ENCODE measurements at regions not wholly inside any gene's neighbourhood (a gene's known extent, or its start where the extent isn't known, plus 50 kb on each side); places are given as distances from the start of the nearest gene placed in this dataset.
A peak's percentile ranks its signal among the peaks of the same experiment; 100 is the strongest.

DNA sequence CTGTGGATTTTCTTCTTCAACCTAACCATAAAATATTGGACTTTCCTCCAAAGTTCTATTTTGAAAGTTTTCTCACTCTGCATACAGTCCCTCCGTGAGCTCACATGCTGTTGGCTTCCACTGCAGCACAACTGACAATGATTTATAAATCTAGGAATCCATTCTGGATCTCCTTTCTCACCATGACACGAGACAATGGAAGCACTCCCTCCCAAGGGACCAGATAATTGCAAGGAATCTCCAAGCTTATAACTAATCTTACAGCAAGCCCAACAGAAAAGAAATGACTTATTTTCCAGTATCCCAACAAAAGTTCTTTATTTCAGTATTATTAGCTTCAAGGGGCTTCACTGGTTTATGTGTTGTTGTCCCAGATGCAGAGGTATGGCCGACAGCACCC, 729.0 kb downstream of the RFPL4B start:
- TF ChIP-seq ZFP36 (IDR thresholded peaks at IDR 0.05; ENCODE audit: borderline replicate concordance, partially characterized antibody) (no peak), NR3C1 (IDR thresholded peaks at IDR 0.05) (no peak), HOXB5 (CRISPR knock-in tag; IDR thresholded peaks at IDR 0.05) (no peak), JUNB (IDR thresholded peaks at IDR 0.05) (no peak), POLR2AphosphoS2 (conservative IDR thresholded peaks at IDR 0.05; ENCODE audit: low read length) (no peak), PHF8 (IDR thresholded peaks at IDR 0.05; ENCODE audit: borderline replicate concordance, low read depth) (no peak), ZSCAN20 (CRISPR knock-in tag; IDR thresholded peaks at IDR 0.05) (no peak), JUN (IDR thresholded peaks at IDR 0.05) (no peak)
- TF ChIP-seq, protein P1, sequence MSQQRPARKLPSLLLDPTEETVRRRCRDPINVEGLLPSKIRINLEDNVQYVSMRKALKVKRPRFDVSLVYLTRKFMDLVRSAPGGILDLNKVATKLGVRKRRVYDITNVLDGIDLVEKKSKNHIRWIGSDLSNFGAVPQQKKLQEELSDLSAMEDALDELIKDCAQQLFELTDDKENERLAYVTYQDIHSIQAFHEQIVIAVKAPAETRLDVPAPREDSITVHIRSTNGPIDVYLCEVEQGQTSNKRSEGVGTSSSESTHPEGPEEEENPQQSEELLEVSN (IDR thresholded peaks at IDR 0.05; ENCODE audit: borderline replicate concordance, low read depth), result no peak
- TF ChIP-seq, protein P2, sequence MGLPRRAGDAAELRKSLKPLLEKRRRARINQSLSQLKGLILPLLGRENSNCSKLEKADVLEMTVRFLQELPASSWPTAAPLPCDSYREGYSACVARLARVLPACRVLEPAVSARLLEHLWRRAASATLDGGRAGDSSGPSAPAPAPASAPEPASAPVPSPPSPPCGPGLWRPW (IDR thresholded peaks at IDR 0.05), result no peak
- FAIRE-seq (no peak), ATAC-seq (no peak), DNase-seq (ENCODE audit: low read depth in 1 of 2, low spot score in 1 of 2) (no peak)
- H3K4me2 ChIP-seq, result no peak overlapping the region
- ChIA-PET POLR2A (no interaction called here), CTCF (interaction anchor here (0.6 kb wide), 1 partner anchor 9 kb away, joined by 3 read pairs; no protein-coding TSS in a partner anchor)
- H3K9me3 ChIP-seq, result no peaks in the 10 kb centered on the region
- peaks cover 9% of the 10 kb centered on the region; the same call in 2 of the 3 replicates for H3K4me1 ChIP-seq
- no peak overlapping the region for H3K4me3 ChIP-seq
- no peak overlapping the region for H3K27ac ChIP-seq
- WGBS (ENCODE audit: missing lambda C conversion rate), result 58% methylated on average over 3 of the region's 3 CpGs

DNA sequence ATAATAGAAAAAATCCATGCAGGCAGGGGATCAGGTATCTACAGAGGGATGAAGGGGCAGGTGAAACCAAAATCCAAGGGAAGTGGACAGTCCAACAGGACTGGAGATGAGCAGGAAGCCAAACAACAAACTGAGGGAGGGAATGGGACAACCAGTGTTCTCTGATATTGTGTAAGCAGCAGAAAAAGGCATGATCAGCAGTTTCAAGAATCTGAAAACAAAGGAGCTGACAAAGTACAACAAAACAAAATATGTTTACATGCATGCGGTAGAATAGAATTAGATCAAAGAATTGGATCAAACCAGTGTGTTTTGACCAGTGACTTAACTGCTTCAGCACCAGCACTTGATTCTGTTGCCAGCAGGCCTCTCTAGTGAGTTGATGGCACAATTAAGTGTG, 729.7 kb downstream of the RFPL4B start:
- ATAC-seq (no peak), FAIRE-seq (no peak), DNase-seq (ENCODE audit: low read depth in 1 of 2, low spot score in 1 of 2) (no peak)
- Histone ChIP-seq H3K9me3 (no peaks in the 10 kb centered on the region), H3K27ac (no peak overlapping the region), H3K4me2 (no peak overlapping the region), H3K4me3 (no peak overlapping the region), H3K4me1 (peaks cover 9% of the 10 kb centered on the region; the same call in 2 of the 3 replicates)
- CTCF ChIA-PET, result no interaction called here
- POLR2A ChIA-PET, result no interaction called here
- TF ChIP-seq MAFK (IDR thresholded peaks at IDR 0.05; ENCODE audit: partially characterized antibody) (peak; percentile 66), POLR2AphosphoS2 (conservative IDR thresholded peaks at IDR 0.05; ENCODE audit: low read length) (no peak), SREBF2 (IDR thresholded peaks at IDR 0.05) (no peak), JUNB (IDR thresholded peaks at IDR 0.05) (no peak)
- TF ChIP-seq, protein P3, sequence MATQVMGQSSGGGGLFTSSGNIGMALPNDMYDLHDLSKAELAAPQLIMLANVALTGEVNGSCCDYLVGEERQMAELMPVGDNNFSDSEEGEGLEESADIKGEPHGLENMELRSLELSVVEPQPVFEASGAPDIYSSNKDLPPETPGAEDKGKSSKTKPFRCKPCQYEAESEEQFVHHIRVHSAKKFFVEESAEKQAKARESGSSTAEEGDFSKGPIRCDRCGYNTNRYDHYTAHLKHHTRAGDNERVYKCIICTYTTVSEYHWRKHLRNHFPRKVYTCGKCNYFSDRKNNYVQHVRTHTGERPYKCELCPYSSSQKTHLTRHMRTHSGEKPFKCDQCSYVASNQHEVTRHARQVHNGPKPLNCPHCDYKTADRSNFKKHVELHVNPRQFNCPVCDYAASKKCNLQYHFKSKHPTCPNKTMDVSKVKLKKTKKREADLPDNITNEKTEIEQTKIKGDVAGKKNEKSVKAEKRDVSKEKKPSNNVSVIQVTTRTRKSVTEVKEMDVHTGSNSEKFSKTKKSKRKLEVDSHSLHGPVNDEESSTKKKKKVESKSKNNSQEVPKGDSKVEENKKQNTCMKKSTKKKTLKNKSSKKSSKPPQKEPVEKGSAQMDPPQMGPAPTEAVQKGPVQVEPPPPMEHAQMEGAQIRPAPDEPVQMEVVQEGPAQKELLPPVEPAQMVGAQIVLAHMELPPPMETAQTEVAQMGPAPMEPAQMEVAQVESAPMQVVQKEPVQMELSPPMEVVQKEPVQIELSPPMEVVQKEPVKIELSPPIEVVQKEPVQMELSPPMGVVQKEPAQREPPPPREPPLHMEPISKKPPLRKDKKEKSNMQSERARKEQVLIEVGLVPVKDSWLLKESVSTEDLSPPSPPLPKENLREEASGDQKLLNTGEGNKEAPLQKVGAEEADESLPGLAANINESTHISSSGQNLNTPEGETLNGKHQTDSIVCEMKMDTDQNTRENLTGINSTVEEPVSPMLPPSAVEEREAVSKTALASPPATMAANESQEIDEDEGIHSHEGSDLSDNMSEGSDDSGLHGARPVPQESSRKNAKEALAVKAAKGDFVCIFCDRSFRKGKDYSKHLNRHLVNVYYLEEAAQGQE (IDR thresholded peaks at IDR 0.05), result no peak
- TF ChIP-seq, protein P4, sequence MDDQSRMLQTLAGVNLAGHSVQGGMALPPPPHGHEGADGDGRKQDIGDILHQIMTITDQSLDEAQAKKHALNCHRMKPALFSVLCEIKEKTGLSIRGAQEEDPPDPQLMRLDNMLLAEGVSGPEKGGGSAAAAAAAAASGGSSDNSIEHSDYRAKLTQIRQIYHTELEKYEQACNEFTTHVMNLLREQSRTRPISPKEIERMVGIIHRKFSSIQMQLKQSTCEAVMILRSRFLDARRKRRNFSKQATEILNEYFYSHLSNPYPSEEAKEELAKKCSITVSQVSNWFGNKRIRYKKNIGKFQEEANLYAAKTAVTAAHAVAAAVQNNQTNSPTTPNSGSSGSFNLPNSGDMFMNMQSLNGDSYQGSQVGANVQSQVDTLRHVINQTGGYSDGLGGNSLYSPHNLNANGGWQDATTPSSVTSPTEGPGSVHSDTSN (IDR thresholded peaks at IDR 0.05), result no peak
- TF ChIP-seq, protein P1 (IDR thresholded peaks at IDR 0.05; ENCODE audit: borderline replicate concordance, low read depth), result no peak
- WGBS (ENCODE audit: missing lambda C conversion rate), result 86% methylated on average over 1 of the region's 1 CpG

DNA sequence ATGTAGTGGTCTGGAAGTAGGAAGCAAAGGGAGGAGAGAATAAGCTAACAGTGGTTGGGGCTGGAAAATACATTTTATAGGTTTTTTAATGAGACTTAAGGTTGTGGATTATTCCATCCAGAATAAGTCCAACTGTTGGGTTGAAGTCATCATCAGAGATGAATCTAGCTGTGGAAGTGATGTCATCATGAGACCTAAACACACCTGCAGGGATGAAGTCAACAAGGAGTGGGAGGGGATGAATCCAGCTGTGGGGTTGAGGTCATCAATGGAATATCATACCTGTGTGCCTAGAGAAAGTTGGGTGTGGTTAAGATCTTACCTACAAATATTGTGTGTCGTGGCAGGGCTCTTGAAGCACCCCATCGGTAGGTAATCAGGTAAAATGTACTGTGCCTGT, 730.7 kb downstream of the RFPL4B start:
- no peak for TF ChIP-seq SREBF2 (IDR thresholded peaks at IDR 0.05)
- TF ChIP-seq, protein P5, sequence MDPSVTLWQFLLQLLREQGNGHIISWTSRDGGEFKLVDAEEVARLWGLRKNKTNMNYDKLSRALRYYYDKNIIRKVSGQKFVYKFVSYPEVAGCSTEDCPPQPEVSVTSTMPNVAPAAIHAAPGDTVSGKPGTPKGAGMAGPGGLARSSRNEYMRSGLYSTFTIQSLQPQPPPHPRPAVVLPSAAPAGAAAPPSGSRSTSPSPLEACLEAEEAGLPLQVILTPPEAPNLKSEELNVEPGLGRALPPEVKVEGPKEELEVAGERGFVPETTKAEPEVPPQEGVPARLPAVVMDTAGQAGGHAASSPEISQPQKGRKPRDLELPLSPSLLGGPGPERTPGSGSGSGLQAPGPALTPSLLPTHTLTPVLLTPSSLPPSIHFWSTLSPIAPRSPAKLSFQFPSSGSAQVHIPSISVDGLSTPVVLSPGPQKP (IDR thresholded peaks at IDR 0.05; ENCODE audit: low read depth, low read length), result no peak
- TF ChIP-seq, protein P6, sequence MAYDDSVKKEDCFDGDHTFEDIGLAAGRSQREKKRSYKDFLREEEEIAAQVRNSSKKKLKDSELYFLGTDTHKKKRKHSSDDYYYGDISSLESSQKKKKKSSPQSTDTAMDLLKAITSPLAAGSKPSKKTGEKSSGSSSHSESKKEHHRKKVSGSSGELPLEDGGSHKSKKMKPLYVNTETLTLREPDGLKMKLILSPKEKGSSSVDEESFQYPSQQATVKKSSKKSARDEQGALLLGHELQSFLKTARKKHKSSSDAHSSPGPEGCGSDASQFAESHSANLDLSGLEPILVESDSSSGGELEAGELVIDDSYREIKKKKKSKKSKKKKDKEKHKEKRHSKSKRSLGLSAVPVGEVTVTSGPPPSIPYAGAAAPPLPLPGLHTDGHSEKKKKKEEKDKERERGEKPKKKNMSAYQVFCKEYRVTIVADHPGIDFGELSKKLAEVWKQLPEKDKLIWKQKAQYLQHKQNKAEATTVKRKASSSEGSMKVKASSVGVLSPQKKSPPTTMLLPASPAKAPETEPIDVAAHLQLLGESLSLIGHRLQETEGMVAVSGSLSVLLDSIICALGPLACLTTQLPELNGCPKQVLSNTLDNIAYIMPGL (CRISPR knock-in tag; IDR thresholded peaks at IDR 0.05; ENCODE audit: borderline replicate concordance), result no peak
- CTCF ChIA-PET, result no interaction called here
- peaks cover 9% of the 10 kb centered on the region; the same call in 2 of the 3 replicates for H3K4me1 ChIP-seq
- FAIRE-seq, result no peak
- WGBS (ENCODE audit: missing lambda C conversion rate), result 66% methylated on average over 2 of the region's 2 CpGs
- POLR2A ChIA-PET, result no interaction called here
- no peak overlapping the region for H3K4me2 ChIP-seq
- no peak for DNase-seq (ENCODE audit: low read depth in 1 of 2, low spot score in 1 of 2)
- no peaks in the 10 kb centered on the region for H3K9me3 ChIP-seq
- no peak for ATAC-seq
- no peak overlapping the region for H3K27ac ChIP-seq
- H3K4me3 ChIP-seq, result no peak overlapping the region

Data from A549 (cell line).